ENCODE measurements at regions not wholly inside any gene's neighbourhood (a gene's known extent, or its start where the extent isn't known, plus 50 kb on each side); places are given as distances from the start of the nearest gene placed in this dataset.

- DNase-seq (ENCODE audit: low read depth), result no peak
- TF ChIP-seq, protein P1, sequence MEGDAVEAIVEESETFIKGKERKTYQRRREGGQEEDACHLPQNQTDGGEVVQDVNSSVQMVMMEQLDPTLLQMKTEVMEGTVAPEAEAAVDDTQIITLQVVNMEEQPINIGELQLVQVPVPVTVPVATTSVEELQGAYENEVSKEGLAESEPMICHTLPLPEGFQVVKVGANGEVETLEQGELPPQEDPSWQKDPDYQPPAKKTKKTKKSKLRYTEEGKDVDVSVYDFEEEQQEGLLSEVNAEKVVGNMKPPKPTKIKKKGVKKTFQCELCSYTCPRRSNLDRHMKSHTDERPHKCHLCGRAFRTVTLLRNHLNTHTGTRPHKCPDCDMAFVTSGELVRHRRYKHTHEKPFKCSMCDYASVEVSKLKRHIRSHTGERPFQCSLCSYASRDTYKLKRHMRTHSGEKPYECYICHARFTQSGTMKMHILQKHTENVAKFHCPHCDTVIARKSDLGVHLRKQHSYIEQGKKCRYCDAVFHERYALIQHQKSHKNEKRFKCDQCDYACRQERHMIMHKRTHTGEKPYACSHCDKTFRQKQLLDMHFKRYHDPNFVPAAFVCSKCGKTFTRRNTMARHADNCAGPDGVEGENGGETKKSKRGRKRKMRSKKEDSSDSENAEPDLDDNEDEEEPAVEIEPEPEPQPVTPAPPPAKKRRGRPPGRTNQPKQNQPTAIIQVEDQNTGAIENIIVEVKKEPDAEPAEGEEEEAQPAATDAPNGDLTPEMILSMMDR (IDR thresholded peaks at IDR 0.05; ENCODE audit: insufficient read depth, low read length, poor library complexity, severe bottlenecking), result no peak
- Histone ChIP-seq H3K27me3 (ENCODE audit: control insufficient read depth, insufficient read depth, low read length) (no peaks in the 10 kb centered on the region), H3K4me3 (ENCODE audit: low read depth, low read length) (no peak overlapping the region), H3K36me3 (ENCODE audit: control insufficient read depth, insufficient read depth, low read length) (no peaks in the 10 kb centered on the region)
Observed at GRCh38 chr13:83485101-83485500, 397.2 kb downstream of the SLITRK1 start.

DNA sequence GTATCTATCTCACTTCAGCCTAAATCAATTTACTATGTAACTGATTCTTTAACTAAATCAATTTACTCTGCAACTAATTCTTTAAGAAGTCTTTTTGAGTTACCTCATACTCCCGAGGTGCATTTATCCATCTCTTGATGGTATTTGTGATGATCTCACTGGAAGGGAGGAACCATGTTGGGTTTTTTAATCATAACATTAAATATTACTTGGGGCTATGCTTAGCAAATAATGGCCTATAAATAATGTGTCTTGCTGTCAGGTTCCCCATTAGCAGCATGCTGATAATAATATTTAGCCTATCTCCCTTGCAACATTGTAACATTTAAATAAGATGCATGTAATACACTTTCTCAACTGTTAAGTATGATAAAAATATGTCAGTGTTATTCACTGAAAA is 411.3 kb downstream of the SLITRK1 start:
- H3K4me3 ChIP-seq (ENCODE audit: low read depth, low read length), result no peak overlapping the region
- H3K36me3 ChIP-seq (ENCODE audit: control insufficient read depth, insufficient read depth, low read length), result no peaks in the 10 kb centered on the region
- H3K27me3 ChIP-seq (ENCODE audit: control insufficient read depth, insufficient read depth, low read length), result no peaks in the 10 kb centered on the region
- no peak for DNase-seq (ENCODE audit: low read depth)
- TF ChIP-seq, protein P1 (IDR thresholded peaks at IDR 0.05; ENCODE audit: insufficient read depth, low read length, poor library complexity, severe bottlenecking), result no peak

- DNase-seq (ENCODE audit: low read depth), result no peak
- H3K36me3 ChIP-seq (ENCODE audit: control insufficient read depth, insufficient read depth, low read length), result no peaks in the 10 kb centered on the region
- H3K27me3 ChIP-seq (ENCODE audit: control insufficient read depth, insufficient read depth, low read length), result no peaks in the 10 kb centered on the region
- no peak overlapping the region for H3K4me3 ChIP-seq (ENCODE audit: low read depth, low read length)
- TF ChIP-seq, protein P1 (IDR thresholded peaks at IDR 0.05; ENCODE audit: insufficient read depth, low read length, poor library complexity, severe bottlenecking), result no peak
Observed at GRCh38 chr13:83470133-83470797, 412.0 kb downstream of the SLITRK1 start.

- H3K27me3 ChIP-seq (ENCODE audit: control insufficient read depth, insufficient read depth, low read length), result no peaks in the 10 kb centered on the region
- no peak for DNase-seq (ENCODE audit: low read depth)
- TF ChIP-seq, protein P1 (IDR thresholded peaks at IDR 0.05; ENCODE audit: insufficient read depth, low read length, poor library complexity, severe bottlenecking), result no peak
- no peaks in the 10 kb centered on the region for H3K36me3 ChIP-seq (ENCODE audit: control insufficient read depth, insufficient read depth, low read length)
- no peak overlapping the region for H3K4me3 ChIP-seq (ENCODE audit: low read depth, low read length)
Observed at GRCh38 chr13:83453723-83454122, 428.6 kb downstream of the SLITRK1 start.

DNA sequence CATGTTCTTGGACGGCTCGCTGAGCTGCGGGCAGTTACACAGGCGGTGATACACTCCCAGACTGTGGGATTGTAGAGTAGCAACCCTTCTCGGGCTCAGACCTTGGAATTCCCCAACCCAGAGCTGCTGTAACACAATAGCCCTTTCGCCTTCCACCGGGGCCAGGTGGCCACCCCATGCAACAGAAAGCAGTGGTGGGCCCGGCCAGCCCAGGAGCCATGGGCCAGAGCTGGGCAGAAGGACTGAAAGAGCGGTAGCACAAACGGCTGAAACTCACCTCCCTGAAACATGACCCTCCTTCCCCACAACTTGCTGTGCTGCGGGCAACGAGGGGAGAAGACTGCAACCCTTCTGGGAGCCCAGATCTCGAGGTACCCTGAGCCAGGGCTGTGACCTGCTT is 429.0 kb downstream of the SLITRK1 start:
- Histone ChIP-seq H3K36me3 (ENCODE audit: control insufficient read depth, insufficient read depth, low read length) (no peaks in the 10 kb centered on the region), H3K27me3 (ENCODE audit: control insufficient read depth, insufficient read depth, low read length) (no peaks in the 10 kb centered on the region), H3K4me3 (ENCODE audit: low read depth, low read length) (no peak overlapping the region)
- DNase-seq (ENCODE audit: low read depth), result no peak
- TF ChIP-seq, protein P1 (IDR thresholded peaks at IDR 0.05; ENCODE audit: insufficient read depth, low read length, poor library complexity, severe bottlenecking), result no peak
